ENCODE measurements at regions not wholly inside any gene's neighbourhood (a gene's known extent, or its start where the extent isn't known, plus 50 kb on each side); places are given as distances from the start of the nearest gene placed in this dataset.

GRCh38 chr5:160960592-160960991 lies 108.6 kb upstream of the ATP10B start:
- DNase-seq (ENCODE audit: low read depth, low spot score) = no peak
- ChIA-PET POLR2A (no interaction called here), CTCF (no interaction called here), RAD21 (ENCODE audit: low non-redundant PET in 1 of 2, low total read pairs in 2 of 2, uncharacterized antibody in 2 of 2, unreplicated experiment in 2 of 2) (no interaction called here)
- Histone ChIP-seq H3K36me3 (ENCODE audit: control insufficient read depth in 1 of 2, insufficient read depth in 2 of 2, low read length in 2 of 2) (no peaks in the 10 kb centered on the region), H3K79me2 (ENCODE audit: insufficient read depth, low read length) (no peaks in the 10 kb centered on the region), H3K4me3 (replicated peaks in 1 of 2; ENCODE audit: low read depth in 1 of 2, low read length in 2 of 2) (no peak overlapping the region), H2AFZ (ENCODE audit: low read depth, low read length, poor library complexity, severe bottlenecking) (no peak overlapping the region), H3K4me2 (ENCODE audit: low read length) (no peak overlapping the region), H3K27me3 (ENCODE audit: insufficient read depth, low read length) (no peaks in the 10 kb centered on the region), H3K9me2 (ENCODE audit: insufficient read depth) (no peaks in the 10 kb centered on the region), H4K20me1 (ENCODE audit: insufficient read depth) (no peaks in the 10 kb centered on the region), H3K27ac (ENCODE audit: low read depth, low read length) (no peak overlapping the region), H3K9me3 (ENCODE audit: control insufficient read depth in 1 of 2, insufficient read depth in 1 of 2, low read depth in 1 of 2, low read length in 2 of 2) (no peaks in the 10 kb centered on the region; a peak in 1 of 4 replicates), H3K9ac (ENCODE audit: low read length) (no peak overlapping the region), H3K4me1 (ENCODE audit: control insufficient read depth in 1 of 2, insufficient read depth in 2 of 2, low read length in 2 of 2) (no peaks in the 10 kb centered on the region)
- ATAC-seq = no peak
- intact Hi-C loops (cut with micrococcal nuclease) = no loop called here
- BruUV-seq (replicated peaks) = no TSS peak
- no peak for TF ChIP-seq CTCF (IDR thresholded peaks at IDR 0.05 in 2 of 3, conservative IDR thresholded peaks at IDR 0.05 in 1 of 3; ENCODE audit: borderline replicate concordance in 1 of 3, insufficient read depth in 1 of 3, low read depth in 2 of 3, low read length in 2 of 3)
- no peak for TF ChIP-seq TCF7L2 (IDR thresholded peaks at IDR 0.05; ENCODE audit: borderline replicate concordance, extremely low read depth, insufficient read depth, insufficient read length)
- no peak for TF ChIP-seq ZNF274 (IDR thresholded peaks at IDR 0.05; ENCODE audit: low read depth, low read length)
- no peak for TF ChIP-seq JUND (IDR thresholded peaks at IDR 0.05)
- no peak for TF ChIP-seq YY1 (IDR thresholded peaks at IDR 0.05; ENCODE audit: extremely low read depth, insufficient replicate concordance, low read depth, low read length)

DNA sequence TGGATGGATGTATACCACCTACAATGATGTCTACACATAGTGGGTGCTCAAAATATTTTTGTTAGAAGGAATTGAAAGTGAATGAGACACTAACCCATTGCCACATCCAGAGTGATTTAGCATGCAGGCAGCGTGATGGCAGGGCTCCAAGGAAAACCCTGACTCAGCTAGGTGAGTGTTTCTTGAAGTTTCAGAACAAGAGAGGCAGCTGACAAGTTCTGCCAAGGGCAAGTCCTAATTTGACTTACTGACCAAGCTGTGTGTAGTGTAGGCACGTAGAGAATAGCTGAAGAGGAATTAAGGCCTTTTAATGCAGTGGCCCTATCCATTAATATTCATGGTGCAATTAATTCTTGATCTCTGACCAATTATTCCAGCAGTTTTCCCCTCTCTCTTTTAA lies 107.8 kb upstream of the ATP10B start:
- TF ChIP-seq CTCF (IDR thresholded peaks at IDR 0.05 in 2 of 3, conservative IDR thresholded peaks at IDR 0.05 in 1 of 3; ENCODE audit: borderline replicate concordance in 1 of 3, insufficient read depth in 1 of 3, low read depth in 2 of 3, low read length in 2 of 3) (no peak), ZBTB33 (IDR thresholded peaks at IDR 0.05; ENCODE audit: extremely low read depth, insufficient replicate concordance, low read length) (no peak), SRF (IDR thresholded peaks at IDR 0.05; ENCODE audit: low read depth) (no peak), RAD21 (IDR thresholded peaks at IDR 0.05; ENCODE audit: low read depth) (no peak), ZFX (IDR thresholded peaks at IDR 0.05) (no peak), CEBPB (IDR thresholded peaks at IDR 0.05; ENCODE audit: low read depth) (no peak), JUND (IDR thresholded peaks at IDR 0.05) (no peak), POLR2A (IDR thresholded peaks at IDR 0.05; ENCODE audit: borderline replicate concordance, extremely low read depth, insufficient read depth, insufficient read length) (no peak), SIN3A (IDR thresholded peaks at IDR 0.05; ENCODE audit: low read depth) (no peak)
- no peak overlapping the region for H3K4me2 ChIP-seq (ENCODE audit: low read length)
- CTCF ChIA-PET = no interaction called here

More for the DNA sequence above, 107.8 kb upstream of the ATP10B start:
- H4K20me1 ChIP-seq (ENCODE audit: insufficient read depth) = no peaks in the 10 kb centered on the region
- no peak overlapping the region for H3K27ac ChIP-seq (ENCODE audit: low read depth, low read length)
- no peaks in the 10 kb centered on the region for H3K36me3 ChIP-seq (ENCODE audit: control insufficient read depth in 1 of 2, insufficient read depth in 2 of 2, low read length in 2 of 2)
- H2AFZ ChIP-seq (ENCODE audit: low read depth, low read length, poor library complexity, severe bottlenecking) = no peak overlapping the region
- H3K79me2 ChIP-seq (ENCODE audit: insufficient read depth, low read length) = no peaks in the 10 kb centered on the region
- ChIA-PET RAD21 (ENCODE audit: low non-redundant PET in 1 of 2, low total read pairs in 2 of 2, uncharacterized antibody in 2 of 2, unreplicated experiment in 2 of 2) (no interaction called here), POLR2A (no interaction called here)
- no peaks in the 10 kb centered on the region for H3K27me3 ChIP-seq (ENCODE audit: insufficient read depth, low read length)
- H3K4me3 ChIP-seq (replicated peaks in 1 of 2; ENCODE audit: low read depth in 1 of 2, low read length in 2 of 2) = no peak overlapping the region
- H3K9me2 ChIP-seq (ENCODE audit: insufficient read depth) = no peaks in the 10 kb centered on the region
- no peak for DNase-seq (ENCODE audit: low read depth, low spot score)
- no peak for ATAC-seq
- intact Hi-C loops (cut with micrococcal nuclease) = no loop called here
- no peaks in the 10 kb centered on the region; a peak in 1 of 4 replicates for H3K9me3 ChIP-seq (ENCODE audit: control insufficient read depth in 1 of 2, insufficient read depth in 1 of 2, low read depth in 1 of 2, low read length in 2 of 2)
- no peak overlapping the region for H3K9ac ChIP-seq (ENCODE audit: low read length)
- BruUV-seq (replicated peaks) = no TSS peak
- H3K4me1 ChIP-seq (ENCODE audit: control insufficient read depth in 1 of 2, insufficient read depth in 2 of 2, low read length in 2 of 2) = no peaks in the 10 kb centered on the region

Measured in HCT116 (cell line).